ENCODE measurements at regions not wholly inside any gene's neighbourhood (a gene's known extent, or its start where the extent isn't known, plus 50 kb on each side); places are given as distances from the start of the nearest gene placed in this dataset.

- ATAC-seq = no peak
- TF ChIP-seq TOX (CRISPR knock-in tag; IDR thresholded peaks at IDR 0.05; ENCODE audit: borderline replicate concordance) (no peak), TCF4 (CRISPR knock-in tag; IDR thresholded peaks at IDR 0.05; ENCODE audit: borderline replicate concordance) (no peak), PPARA (CRISPR knock-in tag; IDR thresholded peaks at IDR 0.05; ENCODE audit: borderline replicate concordance) (no peak), POU6F1 (CRISPR knock-in tag; IDR thresholded peaks at IDR 0.05; ENCODE audit: borderline replicate concordance, low read depth) (no peak), RARB (CRISPR knock-in tag; IDR thresholded peaks at IDR 0.05) (no peak), BACH2 (CRISPR knock-in tag; IDR thresholded peaks at IDR 0.05; ENCODE audit: borderline replicate concordance) (no peak), ARNTL (CRISPR knock-in tag; IDR thresholded peaks at IDR 0.05; ENCODE audit: borderline replicate concordance, low read depth) (no peak), ISL1 (CRISPR knock-in tag; IDR thresholded peaks at IDR 0.05) (no peak), ZNF8 (CRISPR knock-in tag; IDR thresholded peaks at IDR 0.05) (no peak), ZNF70 (CRISPR knock-in tag; IDR thresholded peaks at IDR 0.05) (no peak), SNAI2 (CRISPR knock-in tag; IDR thresholded peaks at IDR 0.05) (no peak), CSDC2 (CRISPR knock-in tag; IDR thresholded peaks at IDR 0.05) (no peak), PATZ1 (CRISPR knock-in tag; IDR thresholded peaks at IDR 0.05; ENCODE audit: borderline replicate concordance) (no peak), CREB5 (CRISPR knock-in tag; IDR thresholded peaks at IDR 0.05; ENCODE audit: low read depth) (no peak), TSHZ2 (CRISPR knock-in tag; IDR thresholded peaks at IDR 0.05) (no peak), OSR1 (CRISPR knock-in tag; IDR thresholded peaks at IDR 0.05) (no peak), ZC3H10 (CRISPR knock-in tag; IDR thresholded peaks at IDR 0.05) (no peak), ESRRG (CRISPR knock-in tag; IDR thresholded peaks at IDR 0.05) (no peak)
Observed at GRCh38 chr19:30873691-30874090, 475.5 kb downstream of the TSHZ3 start.

- no peak for TF ChIP-seq ZNF70 (CRISPR knock-in tag; IDR thresholded peaks at IDR 0.05)
- TF ChIP-seq RARB (CRISPR knock-in tag; IDR thresholded peaks at IDR 0.05) = no peak
- no peak for TF ChIP-seq PPARA (CRISPR knock-in tag; IDR thresholded peaks at IDR 0.05; ENCODE audit: borderline replicate concordance)
- TF ChIP-seq ZC3H10 (CRISPR knock-in tag; IDR thresholded peaks at IDR 0.05) = no peak
- TF ChIP-seq POU6F1 (CRISPR knock-in tag; IDR thresholded peaks at IDR 0.05; ENCODE audit: borderline replicate concordance, low read depth) = no peak
- TF ChIP-seq TSHZ2 (CRISPR knock-in tag; IDR thresholded peaks at IDR 0.05) = no peak
- no peak for ATAC-seq
Observed at GRCh38 chr19:30873003-30873402, 476.2 kb downstream of the TSHZ3 start.

All from SK-N-SH treated with all-trans-retinoic acid at 6 μM for 48 hours (cell line).